PFSK-1 (cell line): ENCODE measurements at regions not wholly inside any gene's neighbourhood (a gene's known extent, or its start where the extent isn't known, plus 50 kb on each side); places are given as distances from the start of the nearest gene placed in this dataset.

Experiments
- FOXP2 ChIP-seq: optimal IDR thresholded peaks from 2 replicates; pipeline ENCODE3; 2011; ENCODE audit warnings: borderline replicate concordance, control low read depth, inconsistent platforms; ENCODE audit not compliant: insufficient read depth; ENCODE audit errors: extremely low read length, extremely low read depth
- POLR2AphosphoS5 ChIP-seq: IDR thresholded peaks from 2 replicates; pipeline ENCODE4 v1.6.1; 2012; ENCODE audit warnings: low read depth, mild to moderate bottlenecking, control low read depth, low read length, moderate library complexity
- SIN3A ChIP-seq: IDR thresholded peaks from 2 replicates; pipeline ENCODE4 v1.6.1; 2012; ENCODE audit warnings: mild to moderate bottlenecking, low read length, moderate library complexity, borderline replicate concordance; ENCODE audit not compliant: insufficient read depth
- TAF1 ChIP-seq: IDR thresholded peaks from 2 replicates; pipeline ENCODE4 v1.6.1; 2012; ENCODE audit warnings: low read length, control low read depth, borderline replicate concordance; ENCODE audit not compliant: insufficient read depth
- TF ChIP-seq, protein P1 (sequence below), 2 experiments: IDR thresholded peaks; 2 replicates each; pipeline versions ENCODE4 v1.6.1 to v1.8.0; 2011 to 2012; ENCODE audit warnings: low read depth in 2 of 2, low read length in 2 of 2, control low read depth in 1 of 2, inconsistent platforms in 1 of 2, mild to moderate bottlenecking in 1 of 2, moderate library complexity in 1 of 2; ENCODE audit not compliant: insufficient read depth in 1 of 2

DNA sequence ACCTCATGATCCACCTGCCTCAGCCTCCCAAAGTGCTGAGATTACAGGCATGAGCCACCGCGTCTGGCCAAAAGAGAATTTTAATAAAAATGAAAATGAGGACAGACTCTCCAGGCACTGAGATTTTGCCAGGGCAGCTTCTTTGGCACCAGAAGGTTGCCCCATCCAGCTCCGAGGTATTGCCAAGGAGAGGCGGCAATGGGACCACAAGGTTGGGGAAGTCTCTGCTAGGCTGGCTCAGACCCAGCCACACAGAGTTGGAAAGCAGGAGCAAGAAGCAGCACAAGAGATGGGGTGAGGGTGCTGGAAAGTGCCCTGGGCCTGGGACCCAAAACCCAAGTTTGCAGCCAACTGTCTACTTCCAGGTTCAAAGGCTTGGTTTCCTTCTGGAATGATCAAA lies 200.9 kb downstream of the HHIPL2 start:
- no peak for TF ChIP-seq TAF1
- TF ChIP-seq, protein P1, sequence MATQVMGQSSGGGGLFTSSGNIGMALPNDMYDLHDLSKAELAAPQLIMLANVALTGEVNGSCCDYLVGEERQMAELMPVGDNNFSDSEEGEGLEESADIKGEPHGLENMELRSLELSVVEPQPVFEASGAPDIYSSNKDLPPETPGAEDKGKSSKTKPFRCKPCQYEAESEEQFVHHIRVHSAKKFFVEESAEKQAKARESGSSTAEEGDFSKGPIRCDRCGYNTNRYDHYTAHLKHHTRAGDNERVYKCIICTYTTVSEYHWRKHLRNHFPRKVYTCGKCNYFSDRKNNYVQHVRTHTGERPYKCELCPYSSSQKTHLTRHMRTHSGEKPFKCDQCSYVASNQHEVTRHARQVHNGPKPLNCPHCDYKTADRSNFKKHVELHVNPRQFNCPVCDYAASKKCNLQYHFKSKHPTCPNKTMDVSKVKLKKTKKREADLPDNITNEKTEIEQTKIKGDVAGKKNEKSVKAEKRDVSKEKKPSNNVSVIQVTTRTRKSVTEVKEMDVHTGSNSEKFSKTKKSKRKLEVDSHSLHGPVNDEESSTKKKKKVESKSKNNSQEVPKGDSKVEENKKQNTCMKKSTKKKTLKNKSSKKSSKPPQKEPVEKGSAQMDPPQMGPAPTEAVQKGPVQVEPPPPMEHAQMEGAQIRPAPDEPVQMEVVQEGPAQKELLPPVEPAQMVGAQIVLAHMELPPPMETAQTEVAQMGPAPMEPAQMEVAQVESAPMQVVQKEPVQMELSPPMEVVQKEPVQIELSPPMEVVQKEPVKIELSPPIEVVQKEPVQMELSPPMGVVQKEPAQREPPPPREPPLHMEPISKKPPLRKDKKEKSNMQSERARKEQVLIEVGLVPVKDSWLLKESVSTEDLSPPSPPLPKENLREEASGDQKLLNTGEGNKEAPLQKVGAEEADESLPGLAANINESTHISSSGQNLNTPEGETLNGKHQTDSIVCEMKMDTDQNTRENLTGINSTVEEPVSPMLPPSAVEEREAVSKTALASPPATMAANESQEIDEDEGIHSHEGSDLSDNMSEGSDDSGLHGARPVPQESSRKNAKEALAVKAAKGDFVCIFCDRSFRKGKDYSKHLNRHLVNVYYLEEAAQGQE (IDR thresholded peaks at IDR 0.05; ENCODE audit: insufficient read depth in 1 of 2, low read depth in 2 of 2, low read length in 2 of 2), result no peak
- no peak for TF ChIP-seq POLR2AphosphoS5
- no peak for TF ChIP-seq FOXP2
- no peak for TF ChIP-seq SIN3A

DNA sequence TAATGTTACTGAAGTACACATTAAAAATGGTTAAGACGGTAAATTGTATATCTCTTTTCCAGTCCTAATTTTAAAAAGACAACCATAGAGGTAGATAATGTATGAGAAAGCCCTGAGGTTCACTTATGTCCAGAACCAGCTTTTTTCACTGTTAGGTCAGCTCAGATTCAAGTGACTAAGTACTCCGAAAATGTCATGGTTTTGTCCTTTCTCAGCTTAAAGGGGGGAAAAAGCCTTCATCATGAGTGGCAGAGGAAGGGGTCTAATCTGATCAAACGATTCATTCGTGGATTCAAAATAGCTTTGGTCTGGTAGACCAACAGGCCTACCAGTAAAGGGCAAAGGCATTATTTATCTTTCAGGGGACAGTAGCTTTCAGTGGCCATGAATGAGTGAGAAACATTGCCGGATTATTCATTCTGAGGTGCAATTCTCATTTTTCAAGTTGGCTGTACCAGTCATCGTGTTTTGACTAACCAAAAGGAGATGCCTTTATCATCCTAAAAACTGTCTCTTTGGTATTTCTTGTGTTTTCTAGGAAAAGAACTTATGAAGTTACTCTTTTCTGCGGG lies 208.4 kb downstream of the HHIPL2 start:
- TF ChIP-seq, protein P1 (IDR thresholded peaks at IDR 0.05; ENCODE audit: insufficient read depth in 1 of 2, low read depth in 2 of 2, low read length in 2 of 2), result no peak
- no peak for TF ChIP-seq FOXP2

DNA sequence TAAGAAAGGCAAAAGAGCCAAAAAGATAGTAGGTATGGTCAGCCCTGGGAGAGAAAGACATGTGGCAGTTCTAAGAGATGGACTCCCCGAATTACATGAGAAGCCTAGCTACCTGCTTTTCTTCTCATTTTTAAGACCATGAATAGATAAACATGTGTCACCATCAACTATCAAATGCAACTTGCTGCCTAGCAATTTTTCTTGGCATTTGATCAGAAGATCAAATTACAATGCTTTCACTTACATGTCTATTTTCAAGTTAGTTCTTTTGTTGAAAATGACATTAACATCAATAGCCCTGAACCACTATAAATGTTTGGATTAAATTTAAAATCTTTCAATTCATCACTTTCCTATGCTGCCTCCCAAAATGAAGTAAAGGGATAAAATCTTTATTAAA lies 212.3 kb downstream of the HHIPL2 start:
- no peak for TF ChIP-seq POLR2AphosphoS5
- TF ChIP-seq TAF1, result no peak
- no peak for TF ChIP-seq SIN3A
- TF ChIP-seq FOXP2, result no peak
- TF ChIP-seq, protein P1 (IDR thresholded peaks at IDR 0.05; ENCODE audit: insufficient read depth in 1 of 2, low read depth in 2 of 2, low read length in 2 of 2), result no peak

DNA sequence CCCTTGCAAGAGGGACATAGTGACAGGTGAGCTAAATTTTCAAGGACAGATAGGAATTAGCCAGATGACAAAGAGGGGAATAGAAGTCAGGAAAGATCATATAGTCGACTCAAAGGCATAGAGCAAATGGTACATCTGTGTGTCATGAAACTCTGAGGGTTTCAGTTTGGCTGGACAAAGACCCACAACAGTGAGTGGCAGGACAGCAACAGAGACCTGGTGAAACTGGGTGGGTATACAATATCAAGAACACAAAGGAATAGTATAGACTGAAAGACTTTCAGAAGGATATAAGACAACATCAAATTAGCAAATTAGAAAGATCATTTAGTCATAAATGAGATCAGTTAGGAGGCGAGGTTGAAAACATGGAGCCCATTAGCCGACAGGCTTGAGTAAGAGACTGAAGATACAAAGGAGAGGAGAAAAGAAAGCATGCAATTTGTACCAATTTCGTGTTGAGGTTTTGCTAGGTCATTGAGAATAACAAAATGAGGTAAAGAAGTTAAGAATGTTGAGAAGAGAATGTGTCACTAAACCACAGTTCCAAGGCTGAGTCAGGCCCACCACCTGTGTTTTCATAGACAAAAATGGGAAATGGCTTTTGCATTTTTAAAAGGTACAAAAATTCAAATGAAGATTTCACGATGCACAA lies 213.8 kb downstream of the HHIPL2 start:
- no peak for TF ChIP-seq SIN3A
- no peak for TF ChIP-seq TAF1
- no peak for TF ChIP-seq POLR2AphosphoS5
- TF ChIP-seq, protein P1 (IDR thresholded peaks at IDR 0.05; ENCODE audit: insufficient read depth in 1 of 2, low read depth in 2 of 2, low read length in 2 of 2), result no peak
- no peak for TF ChIP-seq FOXP2
